RKO (cell line): ENCODE measurements at regions not wholly inside any gene's neighbourhood (a gene's known extent, or its start where the extent isn't known, plus 50 kb on each side); places are given as distances from the start of the nearest gene placed in this dataset.

ENCODE experiments used
- DNase-seq: peaks from one replicate; pipeline ENCODE4 v3.0.0-alpha.2; 2016; ENCODE audit warnings: low spot score

GRCh38 chr18:25810736-25811135 is 279.7 kb downstream of the SS18 start:
- no peak for DNase-seq

GRCh38 chr18:25805939-25806338 is 284.5 kb downstream of the SS18 start:
- DNase-seq = no peak

GRCh38 chr18:25805323-25805722 is 285.1 kb downstream of the SS18 start:
- no peak for DNase-seq

- no peak for DNase-seq
These were observed 291.2 kb downstream of the SS18 start for GRCh38 chr18:25799231-25799630.

- no peak for DNase-seq
These were observed 292.4 kb downstream of the SS18 start for GRCh38 chr18:25798046-25798445.

- no peak for DNase-seq
These were observed 295.2 kb downstream of the SS18 start for GRCh38 chr18:25795213-25795612.

- DNase-seq = no peak
These were observed 303.1 kb downstream of the SS18 start for GRCh38 chr18:25787276-25787675.

GRCh38 chr18:25786758-25787157 is 303.7 kb downstream of the SS18 start:
- peak; percentile 37 for DNase-seq

- DNase-seq = no peak
These were observed 310.3 kb downstream of the SS18 start for GRCh38 chr18:25780105-25780504.

GRCh38 chr18:25771796-25772195 is 318.6 kb downstream of the SS18 start:
- DNase-seq = no peak

- DNase-seq = no peak
These were observed 325.6 kb downstream of the SS18 start for GRCh38 chr18:25764777-25765176.

- no peak for DNase-seq
These were observed 331.3 kb downstream of the SS18 start for GRCh38 chr18:25759111-25759510.

GRCh38 chr18:25743646-25744151 is 346.7 kb downstream of the SS18 start:
- DNase-seq = no peak

GRCh38 chr18:25739376-25739775 is 351.0 kb downstream of the SS18 start:
- DNase-seq = no peak

- peak; percentile 46 for DNase-seq
These were observed 352.6 kb downstream of the SS18 start for GRCh38 chr18:25737710-25738311.

GRCh38 chr18:25736516-25736915 is 353.9 kb downstream of the SS18 start:
- DNase-seq = no peak

GRCh38 chr18:25735459-25735858 is 355.0 kb downstream of the SS18 start:
- no peak for DNase-seq

- no peak for DNase-seq
These were observed 356.1 kb downstream of the SS18 start for GRCh38 chr18:25734336-25734735.

GRCh38 chr18:25732862-25733261 is 357.6 kb downstream of the SS18 start:
- DNase-seq = no peak

GRCh38 chr18:25729072-25729471 is 361.3 kb downstream of the SS18 start:
- no peak for DNase-seq

- no peak for DNase-seq
These were observed 363.0 kb downstream of the SS18 start for GRCh38 chr18:25727281-25727985.

- peak; percentile 18 for DNase-seq
These were observed 364.1 kb downstream of the SS18 start for GRCh38 chr18:25726298-25726697.

- no peak for DNase-seq
These were observed 364.9 kb downstream of the SS18 start for GRCh38 chr18:25725501-25725900.

GRCh38 chr18:25724997-25725396 is 365.4 kb downstream of the SS18 start:
- DNase-seq = no peak
